Keratinocyte (primary cell): ENCODE measurements at regions not wholly inside any gene's neighbourhood (a gene's known extent, or its start where the extent isn't known, plus 50 kb on each side); places are given as distances from the start of the nearest gene placed in this dataset.

Experiments used
- DNase-seq: peaks from one replicate; pipeline ENCODE4 v3.0.0-alpha.2; 2011; ENCODE audit warnings: low read depth, missing footprints, low spot score
- FAIRE-seq: peaks from 2 replicates; lab custom pipeline; 2011; peaks lifted over from hg19 to GRCh38; lab: Jason Lieb, UNC
- H2AFZ ChIP-seq: 2 replicates; pipeline ENCODE4 v1.6.0; 2012; ENCODE audit warnings: low read length, control low read depth, inconsistent platforms; ENCODE audit not compliant: control insufficient read depth
- H3K27ac ChIP-seq: 2 replicates; pipeline ENCODE4 v1.5.1; 2011; ENCODE audit warnings: low read length; ENCODE audit not compliant: control insufficient read depth, insufficient read depth
- H3K27me3 ChIP-seq: 3 replicates; pipeline ENCODE4 v1.6.0; 2011; ENCODE audit warnings: low read length; ENCODE audit not compliant: control insufficient read depth, insufficient read depth; ENCODE audit errors: extremely low read depth
- H3K36me3 ChIP-seq, 2 experiments: 2 replicates in 1 of 2; 3 replicates in 1 of 2; pipeline ENCODE4 v1.5.1; 2011; ENCODE audit warnings: low read length in 2 of 2, mild to moderate bottlenecking in 1 of 2; ENCODE audit not compliant: control insufficient read depth in 2 of 2, insufficient read depth in 2 of 2; ENCODE audit errors: extremely low read depth in 1 of 2
- H3K4me1 ChIP-seq: 3 replicates; pipeline ENCODE4 v1.5.1; 2011; ENCODE audit warnings: low read length; ENCODE audit not compliant: control insufficient read depth, insufficient read depth; ENCODE audit errors: extremely low read depth
- H3K4me2 ChIP-seq: 3 replicates; pipeline ENCODE4 v1.6.0; 2011; ENCODE audit warnings: low read depth, low read length; ENCODE audit not compliant: control insufficient read depth, insufficient read depth; ENCODE audit errors: extremely low read depth
- H3K4me3 ChIP-seq, 3 experiments: fragments of 200-600 bp in 1 of 3; sonication (generic) in 1 of 3; 2 replicates in 2 of 3; 3 replicates in 1 of 3; pipeline ENCODE4 v1.5.1; 2011 to 2016; ENCODE audit warnings: low read length in 3 of 3, mild to moderate bottlenecking in 3 of 3, control low read depth in 2 of 3, inconsistent platforms in 1 of 3, low read depth in 1 of 3, mixed read lengths in 1 of 3, mixed run types in 1 of 3, moderate library complexity in 1 of 3; ENCODE audit not compliant: control insufficient read depth in 2 of 3, insufficient read depth in 2 of 3; ENCODE audit errors: extremely low read depth in 1 of 3
- H3K79me2 ChIP-seq: 2 replicates; pipeline ENCODE4 v1.6.0; 2012; ENCODE audit warnings: low read length; ENCODE audit not compliant: control insufficient read depth, insufficient read depth
- H3K9ac ChIP-seq: 3 replicates; pipeline ENCODE4 v1.6.0; 2011; ENCODE audit warnings: low read length; ENCODE audit not compliant: control insufficient read depth, insufficient read depth; ENCODE audit errors: extremely low read depth
- H3K9me1 ChIP-seq: 3 replicates; pipeline ENCODE4 v1.6.0; 2011; ENCODE audit warnings: low read length; ENCODE audit not compliant: control insufficient read depth, insufficient read depth; ENCODE audit errors: extremely low read depth
- H3K9me3 ChIP-seq: 2 replicates; pipeline ENCODE4 v1.5.1; 2012; ENCODE audit warnings: low read depth, low read length; ENCODE audit not compliant: control insufficient read depth
- H4K20me1 ChIP-seq: 3 replicates; pipeline ENCODE4 v1.6.0; 2011; ENCODE audit warnings: low read length; ENCODE audit not compliant: control insufficient read depth, insufficient read depth; ENCODE audit errors: extremely low read depth
- CTCF ChIP-seq, 3 experiments: IDR thresholded peaks in 1 of 3; conservative IDR thresholded peaks in 1 of 3; optimal IDR thresholded peaks in 1 of 3; 2 replicates in 2 of 3; 3 replicates in 1 of 3; pipeline versions ENCODE3 to v1.5.1; 2011; ENCODE audit warnings: low read length in 3 of 3, mild to moderate bottlenecking in 3 of 3, moderate library complexity in 2 of 3, control low read depth in 1 of 3, inconsistent platforms in 1 of 3; ENCODE audit not compliant: insufficient read depth in 2 of 3; ENCODE audit errors: extremely low read depth in 1 of 3
- EZH2 ChIP-seq: IDR thresholded peaks from one replicate; pipeline ENCODE4 v1.6.1; 2012; ENCODE audit warnings: inconsistent platforms, mild to moderate bottlenecking, low read length, moderate library complexity
- dilution Hi-C: fragments of 300-500 bp; cut with MboI; formaldehyde crosslinking; loops from one replicate; pipeline ENCODE4 v1.7.0; 2020; ENCODE audit warnings: low sequenced_read_pairs; ENCODE audit not compliant: extremely low pct_ligation_motif_present

- dilution Hi-C loops = no loop called here
- Histone ChIP-seq H3K27me3 (no peaks in the 10 kb centered on the region), H3K79me2 (no peaks in the 10 kb centered on the region), H3K36me3 (no peaks in the 10 kb centered on the region), H3K9me1 (no peaks in the 10 kb centered on the region), H2AFZ (no peak overlapping the region), H3K4me3 (no peak overlapping the region), H3K9ac (no peak overlapping the region), H3K27ac (no peak overlapping the region), H4K20me1 (no peaks in the 10 kb centered on the region), H3K4me2 (no peak overlapping the region), H3K4me1 (no peaks in the 10 kb centered on the region), H3K9me3 (no peaks in the 10 kb centered on the region)
- TF ChIP-seq CTCF (optimal IDR thresholded peaks at IDR 0.05 in 1 of 3, IDR thresholded peaks at IDR 0.05 in 1 of 3, conservative IDR thresholded peaks at IDR 0.05 in 1 of 3; ENCODE audit: extremely low read depth in 1 of 3, insufficient read depth in 2 of 3, low read length in 3 of 3) (no peak), EZH2 (no peak)
- FAIRE-seq (no peak), DNase-seq (no peak)
Measured at GRCh38 chr1:199075792-199076191, 437.0 kb downstream of the PTPRC start.

- DNase-seq (no peak), FAIRE-seq (no peak)
- dilution Hi-C loops = no loop called here
- Histone ChIP-seq H3K27me3 (no peaks in the 10 kb centered on the region), H3K79me2 (no peaks in the 10 kb centered on the region), H3K27ac (no peak overlapping the region), H3K9me1 (no peaks in the 10 kb centered on the region), H3K4me1 (no peaks in the 10 kb centered on the region), H3K36me3 (no peaks in the 10 kb centered on the region), H3K4me3 (no peak overlapping the region), H3K9me3 (no peaks in the 10 kb centered on the region), H2AFZ (no peak overlapping the region), H4K20me1 (no peaks in the 10 kb centered on the region), H3K4me2 (no peak overlapping the region), H3K9ac (no peak overlapping the region)
- TF ChIP-seq CTCF (optimal IDR thresholded peaks at IDR 0.05 in 1 of 3, IDR thresholded peaks at IDR 0.05 in 1 of 3, conservative IDR thresholded peaks at IDR 0.05 in 1 of 3; ENCODE audit: extremely low read depth in 1 of 3, insufficient read depth in 2 of 3, low read length in 3 of 3) = no peak
- no peak for TF ChIP-seq EZH2
Measured at GRCh38 chr1:199079994-199080393, 441.2 kb downstream of the PTPRC start.
